Neural progenitor cell (in vitro differentiated cells): ENCODE measurements at regions not wholly inside any gene's neighbourhood (a gene's known extent, or its start where the extent isn't known, plus 50 kb on each side); places are given as distances from the start of the nearest gene placed in this dataset.

Experiments used
- DNase-seq: peaks from one replicate; pipeline ENCODE4 v3.0.0-alpha.2; 2016; ENCODE audit warnings: low spot score
- H2AFZ ChIP-seq: fragments of 200-600 bp; sonication (generic); replicated peaks from 2 replicates; pipeline ENCODE4 v1.6.1; 2016; ENCODE audit warnings: antibody characterized with exemption
- H3F3A ChIP-seq: fragments of 200-600 bp; sonication (generic); 2 replicates; pipeline ENCODE4 v1.6.1; 2016; ENCODE audit warnings: antibody characterized with exemption, low read depth
- H3K27ac ChIP-seq: fragments of 200-600 bp; sonication (generic); 2 replicates; pipeline ENCODE4 v1.5.1; 2016; ENCODE audit warnings: mild to moderate bottlenecking
- H3K27me3 ChIP-seq: fragments of 200-600 bp; sonication (generic); 2 replicates; pipeline ENCODE4 v1.6.1; 2016; ENCODE audit warnings: mild to moderate bottlenecking, moderate library complexity
- H3K36me3 ChIP-seq: fragments of 200-600 bp; sonication (generic); 2 replicates; pipeline ENCODE4 v1.5.1; 2016
- H3K4me1 ChIP-seq: fragments of 200-600 bp; sonication (generic); 2 replicates; pipeline ENCODE4 v1.6.1; 2016; ENCODE audit warnings: mixed run types
- H3K4me2 ChIP-seq: fragments of 200-600 bp; sonication (generic); 2 replicates; pipeline ENCODE4 v1.6.1; 2016
- H3K4me3 ChIP-seq: fragments of 200-600 bp; sonication (generic); 2 replicates; pipeline ENCODE4 v1.5.1; 2016
- H3K79me2 ChIP-seq: fragments of 200-600 bp; sonication (generic); 2 replicates; pipeline ENCODE4 v1.6.1; 2016; ENCODE audit warnings: low read depth
- H3K9ac ChIP-seq: fragments of 200-600 bp; sonication (generic); 2 replicates; pipeline ENCODE4 v1.6.1; 2016
- H3K9me3 ChIP-seq: fragments of 200-600 bp; sonication (generic); 2 replicates; pipeline ENCODE4 v1.5.1; 2016; ENCODE audit warnings: low read depth
- H4K20me1 ChIP-seq: fragments of 200-600 bp; sonication (generic); 2 replicates; pipeline ENCODE4 v1.6.1; 2016; ENCODE audit warnings: low read depth
- H3K27ac Mint-ChIP-seq: 3 replicates; pipeline ENCODE4 v1.8.0; 2021; ENCODE audit warnings: mixed read lengths
- H3K27me3 Mint-ChIP-seq: 2 replicates; pipeline ENCODE4 v1.8.0; 2022; ENCODE audit warnings: low read depth, mild to moderate bottlenecking, inconsistent platforms, moderate library complexity, mixed read lengths; ENCODE audit not compliant: insufficient read depth
- H3K36me3 Mint-ChIP-seq: 3 replicates; pipeline ENCODE4 v1.8.0; 2021; ENCODE audit warnings: mixed read lengths
- H3K4me1 Mint-ChIP-seq: 3 replicates; pipeline ENCODE4 v1.8.0; 2021; ENCODE audit warnings: mixed read lengths
- H3K4me3 Mint-ChIP-seq: 3 replicates; pipeline ENCODE4 v1.8.0; 2021; ENCODE audit warnings: mild to moderate bottlenecking, moderate library complexity, mixed read lengths
- H3K9me3 Mint-ChIP-seq: 3 replicates; pipeline ENCODE4 v1.8.0; 2020; ENCODE audit warnings: mixed read lengths
- CTCF ChIP-seq: fragments of 200-600 bp; sonication (generic); IDR thresholded peaks from 2 replicates; pipeline ENCODE4 v1.5.1; 2017; ENCODE audit warnings: antibody characterized with exemption, mild to moderate bottlenecking
- EZH2 ChIP-seq: fragments of 200-600 bp; sonication (generic); IDR thresholded peaks from 2 replicates; pipeline ENCODE4 v1.6.1; 2017; ENCODE audit warnings: antibody characterized with exemption, mild to moderate bottlenecking, moderate library complexity
- EZH2phosphoT487 ChIP-seq: fragments of 200-600 bp; sonication (generic); IDR thresholded peaks from 2 replicates; pipeline ENCODE4 v1.6.1; 2017; ENCODE audit warnings: antibody characterized with exemption

GRCh38 chr2:58862244-58862643 lies 621.1 kb upstream of the FANCL start:
- H2AFZ ChIP-seq, result no peak overlapping the region
- H3K4me1 Mint-ChIP-seq, result peaks cover 23% of the 10 kb centered on the region
- no peaks in the 10 kb centered on the region for H3K36me3 Mint-ChIP-seq
- H3K4me3 ChIP-seq, result no peak overlapping the region
- no peak overlapping the region for H3K9ac ChIP-seq
- no peak overlapping the region for H3K27ac ChIP-seq
- H3K4me1 ChIP-seq, result peaks cover 21% of the 10 kb centered on the region
- no peaks in the 10 kb centered on the region for H4K20me1 ChIP-seq
- H3K79me2 ChIP-seq, result no peaks in the 10 kb centered on the region
- H3K36me3 ChIP-seq, result no peaks in the 10 kb centered on the region
- no peaks in the 10 kb centered on the region for H3K27me3 ChIP-seq
- no peak overlapping the region for H3K4me3 Mint-ChIP-seq
- TF ChIP-seq EZH2, result no peak
- no peak for TF ChIP-seq EZH2phosphoT487
- no peak for TF ChIP-seq CTCF
- no peak overlapping the region for H3K4me2 ChIP-seq
- no peaks in the 10 kb centered on the region for H3K9me3 Mint-ChIP-seq
- no peak overlapping the region for H3K27ac Mint-ChIP-seq
- no peaks in the 10 kb centered on the region for H3K9me3 ChIP-seq
- no peak for DNase-seq
- H3K27me3 Mint-ChIP-seq, result peaks cover 2% of the 10 kb centered on the region
- H3F3A ChIP-seq, result no peaks in the 10 kb centered on the region

GRCh38 chr2:58860586-58860985 lies 619.5 kb upstream of the FANCL start:
- H3F3A ChIP-seq, result no peaks in the 10 kb centered on the region
- Mint-ChIP-seq H3K4me1 (peaks cover 7% of the 10 kb centered on the region), H3K27me3 (peaks cover 2% of the 10 kb centered on the region), H3K36me3 (no peaks in the 10 kb centered on the region), H3K9me3 (peaks cover 3% of the 10 kb centered on the region), H3K4me3 (no peak overlapping the region), H3K27ac (no peak overlapping the region)
- no peaks in the 10 kb centered on the region for H3K9me3 ChIP-seq
- no peaks in the 10 kb centered on the region for H4K20me1 ChIP-seq
- DNase-seq, result no peak
- no peaks in the 10 kb centered on the region for H3K27me3 ChIP-seq
- peaks cover 9% of the 10 kb centered on the region for H3K4me1 ChIP-seq
- H3K9ac ChIP-seq, result no peak overlapping the region
- TF ChIP-seq EZH2 (no peak), CTCF (no peak), EZH2phosphoT487 (no peak)
- H3K4me3 ChIP-seq, result no peak overlapping the region
- no peaks in the 10 kb centered on the region for H3K36me3 ChIP-seq
- H3K4me2 ChIP-seq, result no peak overlapping the region
- no peak overlapping the region for H3K27ac ChIP-seq
- no peak overlapping the region for H2AFZ ChIP-seq
- H3K79me2 ChIP-seq, result no peaks in the 10 kb centered on the region

GRCh38 chr2:58856100-58856499 lies 615.0 kb upstream of the FANCL start:
- no peaks in the 10 kb centered on the region for H4K20me1 ChIP-seq
- no peaks in the 10 kb centered on the region for H3K27me3 ChIP-seq
- H2AFZ ChIP-seq, result no peak overlapping the region
- no peak overlapping the region for H3K27ac Mint-ChIP-seq
- no peaks in the 10 kb centered on the region for H3K9me3 ChIP-seq
- H3K27ac ChIP-seq, result no peak overlapping the region
- H3F3A ChIP-seq, result no peaks in the 10 kb centered on the region
- H3K9ac ChIP-seq, result no peak overlapping the region
- H3K4me2 ChIP-seq, result no peak overlapping the region
- no peaks in the 10 kb centered on the region for H3K36me3 ChIP-seq
- H3K27me3 Mint-ChIP-seq, result no peaks in the 10 kb centered on the region
- H3K4me3 ChIP-seq, result no peak overlapping the region
- H3K36me3 Mint-ChIP-seq, result no peaks in the 10 kb centered on the region
- no peaks in the 10 kb centered on the region for H3K79me2 ChIP-seq
- H3K4me1 Mint-ChIP-seq, result no peaks in the 10 kb centered on the region
- no peak for DNase-seq
- H3K4me1 ChIP-seq, result peaks cover 19% of the 10 kb centered on the region
- TF ChIP-seq EZH2, result no peak
- no peak overlapping the region for H3K4me3 Mint-ChIP-seq
- peaks cover 3% of the 10 kb centered on the region for H3K9me3 Mint-ChIP-seq

- no peaks in the 10 kb centered on the region for H3K4me1 Mint-ChIP-seq
- H3K4me1 ChIP-seq, result peaks cover 10% of the 10 kb centered on the region
- no peak for TF ChIP-seq EZH2
- TF ChIP-seq EZH2phosphoT487, result no peak
- no peak for TF ChIP-seq CTCF
- no peaks in the 10 kb centered on the region for H3K27me3 Mint-ChIP-seq
- peak; percentile 10 for DNase-seq
- no peaks in the 10 kb centered on the region for H4K20me1 ChIP-seq
- H3K9me3 Mint-ChIP-seq, result peaks cover 3% of the 10 kb centered on the region
- no peak overlapping the region for H3K27ac ChIP-seq
- no peak overlapping the region for H3K4me2 ChIP-seq
- H3K36me3 ChIP-seq, result no peaks in the 10 kb centered on the region
- H3K9me3 ChIP-seq, result no peaks in the 10 kb centered on the region
- H3K79me2 ChIP-seq, result no peaks in the 10 kb centered on the region
- H3K9ac ChIP-seq, result no peak overlapping the region
- H3F3A ChIP-seq, result no peaks in the 10 kb centered on the region
- H3K4me3 ChIP-seq, result no peak overlapping the region
- H3K27ac Mint-ChIP-seq, result no peak overlapping the region
- no peak overlapping the region for H3K4me3 Mint-ChIP-seq
- no peaks in the 10 kb centered on the region for H3K27me3 ChIP-seq
- no peak overlapping the region for H2AFZ ChIP-seq
- no peaks in the 10 kb centered on the region for H3K36me3 Mint-ChIP-seq
These were observed 612.3 kb upstream of the FANCL start for GRCh38 chr2:58853420-58853819.
